ENCODE measurements at regions not wholly inside any gene's neighbourhood (a gene's known extent, or its start where the extent isn't known, plus 50 kb on each side); places are given as distances from the start of the nearest gene placed in this dataset.
A peak's percentile ranks its signal among the peaks of the same experiment; 100 is the strongest.

GRCh38 chr2:38450509-38450908, 73.4 kb upstream of the ATL2 start:
- TF ChIP-seq CTCF (IDR thresholded peaks at IDR 0.05; ENCODE audit: low read length, missing control alignments) = no peak
- DNase-seq (ENCODE audit: low read depth) = no peak
- no peak overlapping the region for H3K4me3 ChIP-seq (replicated peaks; ENCODE audit: low read depth, low read length)

DNA sequence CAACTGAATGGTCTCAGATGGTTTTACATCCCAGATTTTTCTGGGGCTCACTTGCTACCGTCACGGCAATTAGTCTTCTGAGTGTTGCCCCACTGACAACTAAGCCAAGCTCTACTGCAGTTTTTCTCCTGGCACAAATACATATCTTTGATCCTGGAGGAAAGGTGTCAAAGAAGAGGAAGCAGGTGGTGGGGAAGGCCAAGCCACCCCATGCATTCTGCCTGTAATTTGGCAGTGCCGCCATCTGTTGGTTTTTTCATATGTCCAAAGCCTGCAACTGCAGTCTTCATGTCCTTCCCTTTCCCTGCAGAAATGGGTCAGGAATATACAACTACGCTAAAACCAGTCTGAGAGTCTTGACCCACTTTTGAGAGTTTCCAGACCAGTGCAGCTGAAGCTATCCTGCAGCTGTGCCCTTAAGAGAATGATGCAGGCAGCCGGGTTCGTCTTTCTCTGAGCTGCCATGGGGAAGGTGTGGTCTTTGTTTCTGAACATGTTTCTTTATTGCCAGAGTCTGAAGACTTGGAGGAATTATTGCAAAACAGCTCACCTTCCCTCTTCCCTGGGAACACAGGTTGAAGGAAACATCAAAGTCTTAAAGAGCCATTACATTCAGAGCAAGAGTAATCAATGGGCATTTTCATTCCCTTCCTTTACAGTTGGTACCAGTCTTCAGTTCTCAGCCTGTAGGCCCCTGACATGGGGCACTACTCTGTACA, 71.8 kb upstream of the ATL2 start:
- DNase-seq (ENCODE audit: low read depth) = no peak
- TF ChIP-seq CTCF (IDR thresholded peaks at IDR 0.05; ENCODE audit: low read length, missing control alignments) = no peak
- H3K4me3 ChIP-seq (replicated peaks; ENCODE audit: low read depth, low read length) = no peak overlapping the region

DNA sequence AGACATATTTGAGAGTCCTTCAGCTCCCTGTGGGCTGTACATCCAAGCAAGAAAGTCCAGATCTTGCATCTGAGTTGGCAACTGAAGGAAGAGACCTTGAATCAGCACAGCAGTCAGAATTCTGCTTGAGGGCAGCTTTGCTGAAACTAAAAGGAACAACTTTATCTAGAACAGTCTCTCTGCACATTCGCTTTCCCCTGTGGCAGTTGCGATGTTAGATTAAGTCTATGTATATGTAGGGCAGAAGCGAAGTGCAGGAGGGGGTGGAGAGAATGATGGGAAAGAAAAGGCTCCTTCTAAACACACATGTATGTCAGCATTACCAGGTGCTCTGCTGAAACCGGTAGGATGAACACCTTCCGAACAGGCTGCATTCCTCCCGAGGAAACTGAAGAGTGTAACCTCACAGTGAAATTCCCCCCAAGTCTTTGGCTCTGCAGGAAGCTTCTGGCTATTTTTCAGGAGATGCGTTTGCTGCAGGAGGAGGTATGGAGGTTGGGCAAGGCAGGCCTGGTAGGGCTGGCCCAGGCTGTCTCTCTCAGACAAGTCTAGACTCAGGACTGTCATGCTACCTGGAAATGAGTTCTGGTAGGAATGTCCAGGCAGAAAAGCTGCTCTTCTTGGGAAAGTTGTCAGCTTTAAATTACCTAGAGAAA, 70.0 kb upstream of the ATL2 start:
- DNase-seq (ENCODE audit: low read depth) = no peak
- no peak for TF ChIP-seq CTCF (IDR thresholded peaks at IDR 0.05; ENCODE audit: low read length, missing control alignments)
- H3K4me3 ChIP-seq (replicated peaks; ENCODE audit: low read depth, low read length) = no peak overlapping the region

DNA sequence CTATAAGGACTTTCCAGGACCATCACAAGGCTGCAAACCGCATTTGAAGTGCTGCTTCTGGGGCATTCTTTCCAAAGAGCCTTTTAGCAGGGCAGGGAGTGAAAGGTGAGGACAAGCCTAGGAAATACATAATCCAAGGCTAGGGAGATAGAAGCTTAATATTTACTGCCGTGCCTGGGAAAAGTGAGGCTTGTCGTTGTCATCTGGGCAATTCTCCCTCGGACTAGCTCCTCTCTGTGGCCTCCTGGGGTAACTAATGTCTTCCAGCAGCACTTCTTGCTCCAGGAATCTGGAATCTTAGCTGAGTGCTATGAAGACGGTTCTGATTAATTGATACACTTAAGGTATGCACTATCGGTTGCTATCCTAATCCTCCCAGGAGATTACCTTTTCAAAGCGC, 69.3 kb upstream of the ATL2 start:
- TF ChIP-seq CTCF (IDR thresholded peaks at IDR 0.05; ENCODE audit: low read length, missing control alignments) = peak; percentile 18
- no peak overlapping the region for H3K4me3 ChIP-seq (replicated peaks; ENCODE audit: low read depth, low read length)
- DNase-seq (ENCODE audit: low read depth) = peak; percentile 18

DNA sequence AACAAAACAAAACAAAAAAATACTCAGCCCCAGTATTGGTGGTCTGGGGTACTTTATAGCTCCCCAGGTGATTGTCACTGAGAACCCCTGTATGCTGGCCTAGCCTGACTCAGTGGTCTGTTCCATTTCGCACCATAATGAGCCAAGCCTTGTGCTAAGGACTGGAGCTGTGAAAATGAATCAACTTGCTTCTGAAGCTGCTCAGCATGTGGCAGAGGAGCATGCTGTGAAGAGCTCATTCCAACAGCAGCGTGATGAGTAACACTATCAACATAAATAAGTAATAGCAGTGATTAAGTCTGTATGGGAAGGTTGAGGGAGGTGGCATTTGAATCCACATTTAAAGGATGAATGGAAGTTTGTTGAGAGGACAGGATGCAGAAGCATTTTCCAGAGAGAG, 67.2 kb upstream of the ATL2 start:
- no peak overlapping the region for H3K4me3 ChIP-seq (replicated peaks; ENCODE audit: low read depth, low read length)
- no peak for DNase-seq (ENCODE audit: low read depth)
- no peak for TF ChIP-seq CTCF (IDR thresholded peaks at IDR 0.05; ENCODE audit: low read length, missing control alignments)

- TF ChIP-seq CTCF (IDR thresholded peaks at IDR 0.05; ENCODE audit: low read length, missing control alignments) = no peak
- DNase-seq (ENCODE audit: low read depth) = peak; percentile 61
- H3K4me3 ChIP-seq (replicated peaks; ENCODE audit: low read depth, low read length) = no peak overlapping the region
Measured at GRCh38 chr2:38442643-38443541, 65.8 kb upstream of the ATL2 start.
